MM.1S (cell line): ENCODE measurements at regions not wholly inside any gene's neighbourhood (a gene's known extent, or its start where the extent isn't known, plus 50 kb on each side); places are given as distances from the start of the nearest gene placed in this dataset.

Experiments used
- DNase-seq: peaks from one replicate; pipeline ENCODE4 v3.0.0-alpha.2; 2015
- H2AFZ ChIP-seq: fragments of 300-600 bp; sonication (generic); 2 replicates; pipeline ENCODE4 v1.6.0; 2016; ENCODE audit warnings: antibody characterized with exemption, low read length
- H3F3A ChIP-seq: fragments of 300-600 bp; sonication (generic); 2 replicates; pipeline ENCODE4 v1.6.1; 2016; ENCODE audit warnings: mild to moderate bottlenecking, antibody characterized with exemption, low read length, moderate library complexity, mixed read lengths; ENCODE audit not compliant: insufficient read depth
- H3K27ac ChIP-seq: fragments of 300-600 bp; sonication (generic); 2 replicates; pipeline ENCODE4 v1.5.1; 2016; ENCODE audit warnings: mild to moderate bottlenecking, low read length
- H3K27me3 ChIP-seq: fragments of 300-600 bp; sonication (generic); replicated peaks from 2 replicates; pipeline ENCODE4 v1.6.0; 2016; ENCODE audit warnings: low read length; ENCODE audit not compliant: insufficient read depth
- H3K36me3 ChIP-seq: fragments of 300-600 bp; sonication (generic); replicated peaks from 2 replicates; pipeline ENCODE4 v1.6.1; 2016; ENCODE audit warnings: mild to moderate bottlenecking, low read length, mixed read lengths; ENCODE audit not compliant: insufficient read depth
- H3K4me1 ChIP-seq: fragments of 300-600 bp; sonication (generic); 2 replicates; pipeline ENCODE4 v1.6.1; 2016; ENCODE audit warnings: low read length, mixed read lengths
- H3K4me2 ChIP-seq: fragments of 300-600 bp; sonication (generic); 2 replicates; pipeline ENCODE4 v1.6.0; 2016; ENCODE audit warnings: low read depth, low read length
- H3K4me3 ChIP-seq: fragments of 300-600 bp; sonication (generic); 2 replicates; pipeline ENCODE4 v1.5.1; 2016; ENCODE audit warnings: low read length, mixed read lengths
- H3K79me2 ChIP-seq: fragments of 300-600 bp; sonication (generic); 2 replicates; pipeline ENCODE4 v1.6.1; 2016; ENCODE audit warnings: mixed run types, low read length, mixed read lengths
- H3K9ac ChIP-seq: fragments of 300-600 bp; sonication (generic); 2 replicates; pipeline ENCODE4 v1.6.1; 2016; ENCODE audit warnings: low read length, mixed read lengths
- H3K9me2 ChIP-seq: fragments of 300-600 bp; sonication (generic); replicated peaks from 2 replicates; pipeline ENCODE4 v1.6.1; 2016; ENCODE audit warnings: mild to moderate bottlenecking, low read length, mixed read lengths; ENCODE audit not compliant: insufficient read depth
- H3K9me3 ChIP-seq: fragments of 300-600 bp; sonication (generic); replicated peaks from 2 replicates; pipeline ENCODE4 v1.6.1; 2016; ENCODE audit warnings: mild to moderate bottlenecking, low read length, mixed read lengths; ENCODE audit not compliant: insufficient read depth
- H4K20me1 ChIP-seq: fragments of 300-600 bp; sonication (generic); 2 replicates; pipeline ENCODE4 v1.6.1; 2016; ENCODE audit warnings: mild to moderate bottlenecking, low read length, moderate library complexity, mixed read lengths; ENCODE audit not compliant: insufficient read depth
- CTCF ChIP-seq: fragments of 300-600 bp; sonication (generic); IDR thresholded peaks from 2 replicates; pipeline ENCODE4 v1.5.1; 2016; ENCODE audit warnings: antibody characterized with exemption, low read length, mixed read lengths
- EZH2 ChIP-seq: fragments of 300-600 bp; sonication (generic); optimal IDR thresholded peaks from 2 replicates; pipeline ENCODE3; 2017; ENCODE audit warnings: low read depth, mild to moderate bottlenecking, antibody characterized with exemption, low read length, mixed read lengths
- EZH2phosphoT487 ChIP-seq: fragments of 300-600 bp; sonication (generic); IDR thresholded peaks from 2 replicates; pipeline ENCODE4 v1.6.1; 2018; ENCODE audit warnings: antibody characterized with exemption, low read length

GRCh38 chr11:37451903-37452302 lies 853.9 kb upstream of the RAG2 start:
- no peak for DNase-seq
- no peaks in the 10 kb centered on the region for H3K9me2 ChIP-seq
- no peaks in the 10 kb centered on the region for H3K27me3 ChIP-seq
- H3K36me3 ChIP-seq = no peaks in the 10 kb centered on the region
- no peaks in the 10 kb centered on the region for H3F3A ChIP-seq
- H3K4me3 ChIP-seq = no peak overlapping the region
- no peak overlapping the region for H2AFZ ChIP-seq
- H3K9ac ChIP-seq = no peak overlapping the region
- H3K4me2 ChIP-seq = no peak overlapping the region
- H3K27ac ChIP-seq = no peak overlapping the region
- 0 out of 2 replicates have a peak, but pooled peaks cover 6% of the 10 kb centered on the region for H3K4me1 ChIP-seq
- H3K9me3 ChIP-seq = no peaks in the 10 kb centered on the region
- H4K20me1 ChIP-seq = no peaks in the 10 kb centered on the region
- H3K79me2 ChIP-seq = no peaks in the 10 kb centered on the region
- TF ChIP-seq EZH2 (no peak), CTCF (no peak), EZH2phosphoT487 (no peak)

GRCh38 chr11:37450613-37451012 lies 852.6 kb upstream of the RAG2 start:
- H3K27ac ChIP-seq = no peak overlapping the region
- H3K9me2 ChIP-seq = no peaks in the 10 kb centered on the region
- TF ChIP-seq CTCF = no peak
- H3K4me2 ChIP-seq = no peak overlapping the region
- no peaks in the 10 kb centered on the region for H3F3A ChIP-seq
- H4K20me1 ChIP-seq = no peaks in the 10 kb centered on the region
- no peaks in the 10 kb centered on the region for H3K27me3 ChIP-seq
- no peaks in the 10 kb centered on the region for H3K79me2 ChIP-seq
- H3K36me3 ChIP-seq = no peaks in the 10 kb centered on the region
- no peaks in the 10 kb centered on the region for H3K9me3 ChIP-seq
- H3K4me1 ChIP-seq = 0 out of 2 replicates have a peak, but pooled peaks cover 6% of the 10 kb centered on the region
- peak; percentile 61 for DNase-seq
- no peak overlapping the region for H3K4me3 ChIP-seq
- H2AFZ ChIP-seq = no peak overlapping the region
- H3K9ac ChIP-seq = no peak overlapping the region

GRCh38 chr11:37449146-37449545 lies 851.1 kb upstream of the RAG2 start:
- no peak overlapping the region for H3K4me3 ChIP-seq
- peak; percentile 48 for DNase-seq

More at GRCh38 chr11:37449146-37449545, 851.1 kb upstream of the RAG2 start:
- Histone ChIP-seq H3K4me1 (0 out of 2 replicates have a peak, but pooled peaks cover 6% of the 10 kb centered on the region), H2AFZ (no peak overlapping the region), H3K79me2 (no peaks in the 10 kb centered on the region), H4K20me1 (no peaks in the 10 kb centered on the region), H3K9me3 (no peaks in the 10 kb centered on the region), H3K36me3 (no peaks in the 10 kb centered on the region), H3K27ac (no peak overlapping the region), H3F3A (no peaks in the 10 kb centered on the region), H3K4me2 (no peak overlapping the region), H3K9me2 (no peaks in the 10 kb centered on the region), H3K9ac (no peak overlapping the region), H3K27me3 (no peaks in the 10 kb centered on the region)
- TF ChIP-seq EZH2phosphoT487 = no peak
- peak; percentile 58 for TF ChIP-seq CTCF
